ENCODE measurements at regions not wholly inside any gene's neighbourhood (a gene's known extent, or its start where the extent isn't known, plus 50 kb on each side); places are given as distances from the start of the nearest gene placed in this dataset.

DNA sequence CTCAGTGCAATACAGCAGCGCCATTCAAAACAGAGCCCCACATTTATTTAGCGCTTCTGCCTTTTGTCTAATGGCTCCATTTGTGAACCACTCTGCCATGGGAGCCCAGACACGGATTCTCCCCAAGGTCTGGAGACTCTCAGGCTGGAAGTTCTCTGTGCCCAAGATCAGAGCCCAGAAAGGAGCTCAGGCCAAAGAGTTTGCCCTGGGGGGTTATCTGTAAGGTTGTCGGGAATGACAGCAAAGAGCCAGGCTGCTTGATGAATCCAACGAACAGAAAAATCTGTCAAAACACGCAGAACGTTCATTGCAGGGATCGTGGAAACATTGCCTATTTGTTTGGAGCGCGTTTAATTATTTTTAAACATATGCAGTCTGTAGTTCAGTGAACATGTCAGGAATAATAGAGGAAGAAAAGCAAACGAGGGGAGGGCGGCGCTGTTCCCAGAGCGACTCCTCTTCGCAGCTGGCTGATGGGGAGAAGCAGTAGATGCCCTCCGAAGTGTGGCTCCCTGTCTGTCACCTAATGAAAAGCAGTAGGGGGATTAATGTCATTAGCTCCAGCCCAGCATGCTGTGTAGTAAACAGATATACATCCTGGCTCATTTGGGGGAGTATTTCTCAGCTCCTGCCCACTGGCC, 464.9 kb upstream of the MPDZ start:
- DNase-seq = no peak

- DNase-seq = no peak
Measured at GRCh38 chr9:13737885-13738284, 458.4 kb upstream of the MPDZ start.

GRCh38 chr9:13735181-13735580, 455.7 kb upstream of the MPDZ start:
- no peak for DNase-seq

- no peak for DNase-seq
Measured at GRCh38 chr9:13734601-13735000, 455.1 kb upstream of the MPDZ start.

GRCh38 chr9:13732290-13732689, 452.8 kb upstream of the MPDZ start:
- DNase-seq = no peak

DNA sequence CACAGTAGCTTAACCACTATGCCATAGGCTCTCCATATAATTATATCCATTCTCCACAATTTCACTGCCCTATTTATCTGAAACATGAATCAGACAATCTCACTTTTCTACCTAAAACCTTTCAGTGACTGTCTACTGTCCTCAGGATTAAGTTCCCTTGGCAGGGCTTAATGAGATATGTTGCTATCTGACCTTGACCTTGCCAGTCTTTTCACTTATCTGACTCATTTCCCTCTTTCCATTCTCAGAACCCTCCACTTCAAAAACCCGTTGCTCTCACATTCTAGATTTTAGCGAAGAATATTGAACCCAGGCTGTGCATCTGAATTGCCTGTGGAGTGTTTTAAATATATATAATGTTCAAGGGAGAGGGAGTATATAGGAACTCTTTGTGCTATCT, 452.1 kb upstream of the MPDZ start:
- DNase-seq = peak; percentile 86

GRCh38 chr9:13729955-13730354, 450.5 kb upstream of the MPDZ start:
- no peak for DNase-seq

DNA sequence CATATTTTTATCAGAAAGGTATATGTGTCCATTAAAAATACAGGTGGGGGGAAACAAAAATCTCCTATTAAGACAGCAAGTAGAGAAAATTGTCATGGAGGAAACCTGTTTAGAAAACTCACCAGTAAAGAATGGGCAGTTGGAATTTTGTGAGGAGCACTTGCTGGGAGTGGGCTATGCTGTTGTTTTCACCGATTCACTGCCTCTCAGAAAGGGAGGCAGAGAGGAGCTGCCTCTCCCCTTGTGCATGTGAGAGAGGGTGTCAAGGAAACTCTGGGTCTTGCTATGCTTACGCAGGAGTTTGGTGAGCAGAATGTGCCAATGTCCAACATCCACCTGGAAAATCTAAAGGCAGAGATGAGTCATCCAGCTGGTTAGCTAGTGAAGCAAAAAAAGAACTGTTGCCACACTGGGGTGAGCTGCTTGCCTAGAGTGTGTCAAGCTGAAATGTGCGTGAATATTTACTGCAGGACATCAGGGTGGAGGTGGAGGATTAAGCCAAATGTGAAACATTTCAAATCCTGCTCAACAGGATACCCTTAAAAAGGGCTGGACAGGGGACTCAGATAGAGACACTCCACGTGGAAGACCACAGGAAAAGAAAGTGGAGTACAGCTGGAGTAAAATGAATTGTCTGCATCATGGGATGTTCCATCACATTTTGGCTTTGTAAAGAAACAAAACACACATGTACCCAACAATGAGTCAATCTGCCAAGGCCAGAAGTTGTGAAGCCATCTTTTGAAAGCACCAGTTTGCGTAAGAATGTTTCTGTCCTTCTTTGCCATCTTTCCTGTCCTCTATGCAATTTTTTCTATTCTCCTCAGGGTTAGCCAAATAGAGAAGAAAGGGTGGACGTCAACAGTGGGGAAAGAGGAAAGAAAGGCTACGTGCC, 449.7 kb upstream of the MPDZ start:
- no peak for DNase-seq

DNA sequence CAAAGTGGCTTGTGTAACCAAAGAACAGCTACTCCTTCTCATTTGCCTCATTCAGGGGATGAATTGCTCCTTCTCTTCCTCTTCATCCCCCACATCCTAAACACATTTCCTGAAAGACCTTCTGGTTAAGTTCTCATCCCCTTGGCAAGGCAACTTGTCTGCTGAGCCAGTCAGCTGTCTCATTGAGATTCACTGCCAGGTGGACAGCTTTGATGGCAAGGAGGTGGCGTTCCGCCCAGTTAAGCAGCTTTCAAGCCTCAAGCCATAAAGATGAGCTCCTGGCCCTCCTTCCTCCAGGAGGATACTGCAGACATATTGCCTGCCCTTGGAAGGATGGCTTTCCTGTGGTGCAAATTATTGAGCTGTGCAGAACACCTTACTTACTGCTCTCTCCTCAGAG, 448.6 kb upstream of the MPDZ start:
- no peak for DNase-seq

GRCh38 chr9:13726746-13727145, 447.3 kb upstream of the MPDZ start:
- no peak for DNase-seq

GRCh38 chr9:13725516-13725915, 446.0 kb upstream of the MPDZ start:
- no peak for DNase-seq

GRCh38 chr9:13721481-13722235, 442.2 kb upstream of the MPDZ start:
- no peak for DNase-seq

GRCh38 chr9:13719981-13720676, 440.6 kb upstream of the MPDZ start:
- no peak for DNase-seq

DNA sequence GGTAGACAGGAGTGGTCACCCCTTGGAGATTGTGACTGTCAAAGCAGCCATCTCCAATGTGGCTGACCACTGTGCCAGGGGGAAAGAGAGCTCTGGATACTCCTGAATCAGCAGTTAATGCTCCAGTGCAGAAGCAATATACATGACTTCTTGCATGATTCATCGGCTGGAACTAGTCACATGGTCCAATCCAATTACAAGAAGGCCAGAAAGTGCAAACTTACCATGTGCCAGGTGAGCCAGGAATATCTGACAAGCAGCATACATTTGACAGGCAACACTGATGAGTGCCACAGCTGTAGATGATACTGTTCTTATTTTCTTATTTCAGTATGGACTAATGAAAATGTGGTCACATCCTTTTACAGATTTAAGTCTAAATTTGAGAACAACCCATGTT, 440.0 kb upstream of the MPDZ start:
- DNase-seq = no peak

DNA sequence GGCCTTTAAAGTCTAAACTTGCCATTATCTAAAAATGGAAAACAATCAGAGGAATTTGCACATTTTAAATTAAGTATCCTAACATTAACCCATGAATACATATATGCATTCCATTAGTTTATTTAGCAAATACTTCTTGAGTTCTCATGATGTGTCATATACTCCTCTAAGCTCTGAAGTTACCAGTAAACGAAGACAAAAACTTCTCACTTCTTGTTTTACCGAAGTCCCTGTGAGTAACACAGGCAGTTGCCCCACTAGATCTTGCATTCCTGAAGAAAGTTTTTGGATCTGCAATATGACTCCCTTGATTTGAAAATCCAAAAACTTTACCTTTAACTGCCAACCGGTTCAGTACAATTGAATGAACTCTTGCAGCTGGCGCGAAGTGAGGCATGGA, 439.0 kb upstream of the MPDZ start:
- no peak for DNase-seq

DNA sequence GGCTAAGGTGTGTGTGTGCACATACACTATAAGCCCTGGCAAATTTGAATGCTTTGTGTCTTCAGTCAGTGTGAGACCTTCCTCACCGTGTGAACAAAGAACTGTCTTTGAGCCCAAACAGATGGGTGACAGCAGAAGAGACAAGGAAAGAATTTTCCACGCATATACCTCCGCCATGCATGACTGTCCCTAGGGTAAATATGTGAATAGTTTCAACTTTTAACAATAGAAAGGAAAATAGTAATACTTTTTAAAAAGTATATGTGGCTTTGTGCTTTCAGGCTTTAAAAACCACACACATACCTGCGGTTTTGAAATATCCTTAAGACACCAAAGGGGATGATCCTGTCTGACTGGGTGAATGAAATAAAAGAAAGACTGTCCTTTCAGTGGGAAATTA, 438.6 kb upstream of the MPDZ start:
- no peak for DNase-seq

DNA sequence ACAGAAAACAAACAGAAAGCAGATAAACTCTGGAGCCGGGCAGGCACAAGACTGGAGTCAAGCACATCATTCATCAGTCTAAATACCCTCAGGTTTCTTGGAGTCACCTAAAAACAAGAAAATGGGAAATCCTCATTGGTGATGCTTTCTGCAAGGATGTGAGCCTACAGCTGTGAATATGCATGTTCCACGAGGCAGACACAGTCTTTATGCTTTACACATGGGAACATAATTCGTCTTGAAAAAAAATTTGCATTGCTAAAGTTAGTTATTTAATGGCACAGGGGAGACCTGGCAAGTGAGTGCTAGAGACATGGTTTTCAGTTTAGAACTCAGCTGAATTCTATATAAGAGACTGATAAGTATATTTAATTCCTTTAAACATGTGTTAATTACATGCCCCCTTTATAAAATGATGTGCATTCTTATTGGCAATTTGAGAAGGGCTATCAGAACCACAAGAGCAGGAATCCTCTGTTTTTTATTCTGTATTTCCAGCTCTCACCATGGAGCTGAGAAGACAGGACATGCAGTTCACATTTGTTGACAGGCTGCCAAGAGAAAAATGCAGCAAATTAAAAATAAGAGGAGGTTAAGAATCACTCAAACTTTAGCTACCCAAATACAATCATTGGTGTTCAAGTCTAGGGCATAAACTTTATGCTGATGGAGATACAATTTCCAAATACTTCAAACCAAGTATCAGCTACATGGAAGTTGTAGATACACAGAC, 438.0 kb upstream of the MPDZ start:
- DNase-seq = no peak

DNA sequence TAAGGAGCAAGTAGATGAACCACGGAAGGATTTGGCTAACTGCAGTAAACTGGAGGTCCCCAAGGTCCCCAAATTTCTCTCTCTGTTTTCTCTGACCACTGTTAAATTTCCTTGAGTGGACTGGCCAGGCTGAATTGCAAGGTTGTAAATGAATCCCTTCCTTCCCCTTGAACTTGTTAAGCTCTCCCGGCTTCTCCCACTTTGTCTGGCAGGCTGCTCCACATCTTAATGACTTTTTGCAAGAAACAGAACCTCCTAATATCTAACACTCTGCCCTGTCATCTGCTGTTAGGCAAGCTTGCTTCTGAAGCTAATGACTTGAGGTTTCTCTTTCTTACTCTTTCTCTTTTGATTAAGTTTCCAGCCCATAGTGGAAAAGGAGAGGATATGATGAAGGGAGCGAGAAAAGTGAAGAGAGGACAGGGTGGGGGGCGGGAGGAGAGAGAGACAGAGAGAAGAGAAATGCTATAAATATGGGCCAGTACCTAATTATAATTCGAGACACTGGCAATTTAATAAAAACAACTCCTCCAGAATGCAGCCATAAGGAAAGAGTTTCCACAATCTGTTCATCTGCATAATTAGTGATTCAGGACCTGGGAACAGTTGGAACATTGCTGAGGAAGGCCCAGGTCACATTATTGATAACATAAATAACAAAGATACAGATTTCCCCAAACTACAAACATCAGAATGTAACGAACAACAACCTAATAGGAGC, 437.3 kb upstream of the MPDZ start:
- peak; percentile 87 for DNase-seq

GRCh38 chr9:13716090-13716489, 436.6 kb upstream of the MPDZ start:
- no peak for DNase-seq

GRCh38 chr9:13715430-13715829, 435.9 kb upstream of the MPDZ start:
- DNase-seq = no peak
